ENCODE measurements at regions not wholly inside any gene's neighbourhood (a gene's known extent, or its start where the extent isn't known, plus 50 kb on each side); places are given as distances from the start of the nearest gene placed in this dataset.

DNA sequence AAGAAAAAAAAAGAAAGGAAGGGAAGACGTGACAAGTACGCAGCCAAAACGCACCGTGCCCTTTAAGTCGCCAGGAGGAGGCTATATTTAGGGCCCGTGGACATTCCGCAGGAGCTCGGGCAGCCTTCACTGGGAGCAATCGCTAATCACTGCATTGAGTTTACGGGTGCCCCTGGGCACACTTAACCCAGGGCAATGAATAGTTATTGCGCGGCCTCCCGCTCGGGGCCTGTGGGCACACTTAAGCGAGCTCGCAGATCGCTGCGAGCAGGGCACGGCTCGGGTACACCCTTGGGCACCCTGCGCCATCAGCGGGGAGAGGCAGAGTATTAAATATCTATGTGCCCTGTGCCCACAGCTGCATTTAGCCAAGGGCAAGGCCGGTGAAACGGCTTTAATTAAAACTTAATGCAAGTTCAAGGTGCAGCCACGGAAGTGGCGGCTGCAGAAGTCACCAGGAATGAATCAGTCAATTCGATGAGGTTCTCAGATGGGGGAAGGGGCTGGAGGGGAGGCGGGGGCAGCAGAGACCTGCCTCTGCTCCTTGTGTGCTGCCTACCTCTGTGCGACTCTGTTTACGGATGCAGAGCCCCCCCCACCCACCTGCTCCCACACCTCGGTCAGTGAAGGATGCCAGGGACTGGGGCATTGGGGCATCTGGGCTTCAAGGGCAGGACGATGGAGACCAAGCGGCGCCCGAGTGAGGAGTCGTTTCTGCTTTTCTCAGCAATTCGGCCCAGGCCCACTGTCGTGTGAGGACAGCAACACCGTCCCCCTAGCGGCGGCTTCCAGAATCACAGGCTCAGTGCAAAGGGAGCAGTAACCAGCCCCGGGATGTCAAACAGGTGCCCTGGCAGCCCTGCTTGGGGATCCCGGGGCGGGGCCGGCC lies 51.8 kb upstream of the TARDBP start:
- intact Hi-C loops (cut with micrococcal nuclease): no loop called here

DNA sequence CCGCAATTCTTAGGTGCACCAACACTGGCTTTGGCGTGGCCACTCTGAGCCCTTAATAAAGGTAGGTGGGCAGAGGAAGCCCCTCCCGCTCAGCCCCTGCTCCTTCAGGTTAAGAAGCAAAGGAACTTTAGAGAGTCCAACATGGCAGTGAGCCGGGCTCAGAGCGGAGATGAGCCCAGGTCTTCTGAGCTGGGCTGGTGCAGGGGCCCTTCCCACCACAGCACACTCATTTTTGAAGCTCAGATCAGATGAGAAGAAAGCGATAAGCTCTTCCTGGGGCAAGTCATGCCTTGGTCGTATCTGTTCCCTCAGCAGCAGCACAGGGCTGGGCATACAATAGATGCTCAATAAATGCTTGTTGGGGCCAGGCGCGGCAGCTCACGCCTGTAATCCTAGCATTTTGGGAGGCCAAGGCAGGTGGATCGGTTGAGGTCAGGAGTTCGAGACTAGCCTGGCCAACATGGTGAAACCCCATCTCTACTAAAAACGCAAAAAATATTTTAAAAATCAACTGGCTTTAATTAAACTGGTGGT lies 51.1 kb upstream of the TARDBP start:
- intact Hi-C loops (cut with micrococcal nuclease): no loop called here

DNA sequence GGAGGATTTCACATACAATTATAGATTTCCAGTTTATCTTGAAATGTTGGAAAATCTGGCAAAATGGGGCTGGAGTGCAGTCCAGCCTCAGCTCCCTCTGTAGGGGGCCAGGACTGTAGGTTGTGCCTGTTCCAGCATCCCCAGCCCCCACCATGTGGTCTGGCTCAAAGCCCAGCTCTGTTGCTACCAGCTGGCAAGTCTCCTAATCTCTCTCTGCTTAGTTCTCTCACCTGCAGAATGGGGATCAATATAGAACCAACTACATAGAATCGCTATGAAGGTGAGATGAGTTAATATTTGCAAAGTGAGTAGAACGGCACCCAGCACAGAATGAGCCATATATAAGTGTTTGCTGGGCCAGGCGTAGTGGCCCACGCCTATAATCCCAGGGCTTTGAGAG lies 50.0 kb upstream of the TARDBP start:
- intact Hi-C loops (cut with micrococcal nuclease): no loop called here

Measured in T-helper 2 cell treated with Interferon-gamma antibody and Interleukin-4, amounts not matched to agents 100 ng/mL and 5 ng/mL, for 36 hours (primary cell).